ENCODE measurements at regions not wholly inside any gene's neighbourhood (a gene's known extent, or its start where the extent isn't known, plus 50 kb on each side); places are given as distances from the start of the nearest gene placed in this dataset.
A peak's percentile ranks its signal among the peaks of the same experiment; 100 is the strongest.

DNA sequence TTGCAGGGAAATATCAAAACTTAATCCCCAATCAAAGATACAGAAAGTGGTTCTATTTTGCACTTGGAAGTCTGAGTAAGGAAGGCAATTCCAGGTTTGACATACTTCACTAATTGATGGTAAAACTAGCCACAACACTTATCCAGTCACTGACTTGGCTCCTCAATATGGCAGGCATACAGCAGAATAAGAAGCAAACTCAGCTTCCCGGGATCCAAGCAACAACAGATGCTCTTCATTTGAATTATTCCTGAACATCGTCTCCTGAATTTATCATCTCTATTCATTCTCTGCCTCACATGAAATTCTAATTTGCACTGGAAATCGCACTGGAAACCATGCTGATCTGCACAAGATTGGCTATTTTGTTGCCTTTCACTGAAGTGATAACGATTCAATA lies 629.6 kb downstream of the PRELID2 start:
- no peaks in the 10 kb centered on the region for H3K27me3 ChIP-seq (ENCODE audit: low read depth)
- in situ Hi-C loops (cut with MboI; ENCODE audit: low sequenced_read_pairs), result no loop called here
- no peaks in the 10 kb centered on the region for H3K4me1 ChIP-seq
- DNase-seq (ENCODE audit: low spot score in 2 of 2), result no peak
- no peak overlapping the region for H3K4me3 ChIP-seq
- no peaks in the 10 kb centered on the region for H3K36me3 ChIP-seq (replicated peaks)
- no peaks in the 10 kb centered on the region for H3K9me3 ChIP-seq

DNA sequence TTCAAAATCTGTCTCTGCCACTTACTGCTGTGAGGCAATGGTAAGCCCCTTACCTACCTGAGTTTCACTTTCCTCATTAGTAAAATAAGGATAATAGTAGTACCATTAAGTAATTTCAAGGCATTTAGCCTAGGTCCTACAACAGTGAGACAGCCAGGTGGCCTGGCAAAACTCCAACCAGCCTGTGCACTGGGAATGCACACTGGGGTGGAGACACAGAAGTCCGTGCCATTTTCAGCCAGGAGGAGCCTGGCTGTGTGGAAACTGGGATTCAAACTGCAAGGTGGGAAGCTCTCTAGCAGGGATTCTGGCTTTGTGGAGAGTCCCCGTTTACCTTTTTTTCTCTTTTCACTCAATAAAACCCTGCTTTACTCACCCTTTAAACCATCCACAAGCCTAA lies 630.4 kb downstream of the PRELID2 start:
- no peaks in the 10 kb centered on the region for H3K4me1 ChIP-seq
- no peaks in the 10 kb centered on the region for H3K36me3 ChIP-seq (replicated peaks)
- no peaks in the 10 kb centered on the region for H3K27me3 ChIP-seq (ENCODE audit: low read depth)
- no peak for DNase-seq (ENCODE audit: low spot score in 2 of 2)
- no peak overlapping the region for H3K4me3 ChIP-seq
- H3K9me3 ChIP-seq, result no peaks in the 10 kb centered on the region
- in situ Hi-C loops (cut with MboI; ENCODE audit: low sequenced_read_pairs), result no loop called here

GRCh38 chr5:145203193-145203592 lies 631.9 kb downstream of the PRELID2 start:
- Histone ChIP-seq H3K4me3 (no peak overlapping the region), H3K9me3 (no peaks in the 10 kb centered on the region), H3K27me3 (ENCODE audit: low read depth) (no peaks in the 10 kb centered on the region), H3K4me1 (no peaks in the 10 kb centered on the region; the same call in 1 of the 2 replicates), H3K36me3 (replicated peaks) (no peaks in the 10 kb centered on the region)
- no peak for DNase-seq (ENCODE audit: low spot score in 2 of 2)
- in situ Hi-C loops (cut with MboI; ENCODE audit: low sequenced_read_pairs), result no loop called here

DNA sequence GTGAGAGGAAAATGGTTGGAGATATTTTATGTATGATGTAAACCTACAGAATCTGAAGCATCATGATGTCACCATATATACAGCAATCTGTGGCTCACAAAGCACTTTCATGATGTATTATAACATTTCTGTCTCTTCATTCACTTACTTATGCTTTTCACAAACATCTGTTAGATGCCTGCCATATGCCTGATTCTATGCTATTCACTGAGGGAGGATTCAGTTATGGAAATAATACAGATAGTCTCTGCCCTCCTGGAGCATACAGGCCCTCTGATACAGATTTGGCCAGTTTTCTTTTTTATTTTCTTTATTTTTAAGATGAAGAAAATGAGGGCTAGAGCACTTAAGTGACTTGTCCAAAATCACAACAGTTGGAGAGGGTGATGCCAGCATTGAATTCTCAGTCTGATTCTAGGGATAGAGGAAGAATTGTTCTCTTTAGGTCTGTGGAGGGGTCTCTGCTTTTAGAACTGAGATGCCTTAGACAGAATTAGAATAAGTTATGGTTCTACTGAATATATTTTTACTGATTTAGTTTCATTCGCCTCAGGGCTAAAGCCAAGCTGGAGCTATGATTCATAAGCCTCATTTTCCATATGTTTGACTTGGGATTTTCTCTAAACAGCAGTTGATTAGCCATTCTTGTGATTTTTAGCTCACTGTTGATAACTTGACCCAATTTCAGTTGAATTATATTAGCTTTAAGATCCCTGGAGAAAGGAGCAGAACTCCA lies 636.4 kb downstream of the PRELID2 start:
- no peaks in the 10 kb centered on the region for H3K36me3 ChIP-seq (replicated peaks)
- no peaks in the 10 kb centered on the region; the same call in 1 of the 2 replicates for H3K4me1 ChIP-seq
- in situ Hi-C loops (cut with MboI; ENCODE audit: low sequenced_read_pairs), result no loop called here

DNA sequence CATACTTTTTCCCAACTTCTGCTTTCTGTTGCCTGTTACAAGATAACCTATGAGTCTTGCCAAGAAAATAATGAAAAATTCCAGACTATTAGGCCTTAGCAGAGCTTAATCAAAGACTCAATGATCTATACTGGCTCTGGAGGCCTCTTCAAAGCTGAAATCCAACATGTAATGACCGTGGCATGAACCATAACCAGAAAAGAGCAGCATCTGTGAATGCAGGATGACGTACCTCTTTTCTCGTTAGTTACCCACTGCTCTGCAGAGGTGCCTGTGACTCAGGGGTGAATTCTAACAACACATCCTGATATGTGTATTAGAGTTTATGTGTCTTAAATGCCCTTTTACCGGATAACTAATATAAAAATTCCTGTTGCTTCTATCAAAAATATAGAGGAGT lies 645.4 kb downstream of the PRELID2 start:
- Histone ChIP-seq H3K36me3 (replicated peaks) (no peaks in the 10 kb centered on the region), H3K27me3 (ENCODE audit: low read depth) (no peaks in the 10 kb centered on the region), H3K4me1 (no peaks in the 10 kb centered on the region), H3K4me3 (no peak overlapping the region), H3K9me3 (no peaks in the 10 kb centered on the region)
- DNase-seq (ENCODE audit: low spot score in 2 of 2), result no peak
- in situ Hi-C loops (cut with MboI; ENCODE audit: low sequenced_read_pairs), result no loop called here

More for the DNA sequence above, 636.4 kb downstream of the PRELID2 start:
- Histone ChIP-seq H3K9me3 (no peaks in the 10 kb centered on the region), H3K4me3 (no peak overlapping the region), H3K27me3 (ENCODE audit: low read depth) (no peaks in the 10 kb centered on the region)
- DNase-seq (ENCODE audit: low spot score in 2 of 2), result no peak

DNA sequence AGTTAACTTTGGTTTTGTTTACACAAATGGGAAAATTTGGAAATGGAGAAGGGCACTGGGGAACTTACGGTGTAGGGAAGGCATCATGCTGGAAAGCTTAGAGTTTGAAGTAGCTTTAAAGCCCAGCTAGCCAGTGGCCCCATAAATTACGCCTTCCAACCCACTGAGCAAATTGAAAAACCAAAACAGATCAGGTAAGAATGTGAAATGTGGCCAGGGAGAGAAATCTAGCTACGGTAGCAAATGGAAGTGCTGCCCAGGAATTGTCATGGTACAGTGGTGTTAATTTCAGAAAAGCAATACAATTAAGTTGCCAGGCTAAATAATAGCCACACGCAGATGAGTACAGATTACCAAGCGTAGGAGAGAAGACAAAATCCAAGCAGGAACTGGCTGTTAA lies 654.8 kb downstream of the PRELID2 start:
- no peaks in the 10 kb centered on the region for H3K9me3 ChIP-seq
- no peaks in the 10 kb centered on the region for H3K27me3 ChIP-seq (ENCODE audit: low read depth)
- in situ Hi-C loops (cut with MboI; ENCODE audit: low sequenced_read_pairs), result no loop called here
- H3K36me3 ChIP-seq (replicated peaks), result no peaks in the 10 kb centered on the region
- H3K4me3 ChIP-seq, result no peak overlapping the region
- no peak for DNase-seq (ENCODE audit: low spot score in 2 of 2)
- H3K4me1 ChIP-seq, result peaks cover 3% of the 10 kb centered on the region; the same call in 1 of the 2 replicates

DNA sequence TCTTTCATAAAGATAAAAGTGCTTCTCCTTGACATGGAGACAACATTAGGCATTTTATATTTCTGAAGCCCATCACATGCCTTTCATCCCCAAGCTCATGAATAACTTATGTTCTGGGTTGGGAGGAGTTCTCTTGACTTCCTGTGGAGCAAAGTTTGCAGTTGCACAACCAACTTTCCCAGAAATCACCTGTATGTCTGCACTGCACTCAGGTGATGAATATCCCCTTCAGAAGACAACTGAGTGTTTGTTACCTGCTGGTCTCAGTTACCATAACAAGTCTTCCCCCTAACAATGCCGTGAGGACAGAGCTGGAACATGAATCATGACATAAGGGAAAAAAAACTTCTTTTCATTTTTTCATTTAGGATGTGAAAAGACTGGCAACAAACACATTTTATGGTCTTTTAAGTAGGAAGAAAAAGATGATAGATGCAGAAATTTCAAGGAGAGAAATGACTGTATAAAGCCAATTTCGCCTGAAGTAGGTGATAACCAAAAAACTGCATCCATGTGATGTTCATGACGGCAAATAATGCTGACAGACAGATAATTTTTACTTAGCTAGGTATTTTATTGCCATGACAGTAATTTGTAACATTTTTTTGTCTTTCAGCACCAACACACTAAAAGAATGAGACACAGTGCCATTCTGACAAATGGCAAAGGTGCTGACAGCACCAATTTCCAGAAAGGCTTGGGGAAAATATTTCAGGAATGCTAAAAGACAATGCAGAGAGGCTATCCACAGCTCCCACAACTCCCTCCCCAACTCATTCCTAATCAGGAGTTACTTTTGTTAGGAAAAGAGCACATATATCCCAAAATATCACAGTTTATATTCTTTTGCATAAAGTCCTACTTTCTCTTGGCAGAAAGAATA lies 656.3 kb downstream of the PRELID2 start:
- H3K27me3 ChIP-seq (ENCODE audit: low read depth), result no peaks in the 10 kb centered on the region
- peak in 1 of 2 experiments; percentile 18 for DNase-seq (ENCODE audit: low spot score in 2 of 2)
- H3K9me3 ChIP-seq, result no peaks in the 10 kb centered on the region
- peaks cover 3% of the 10 kb centered on the region; the same call in 1 of the 2 replicates for H3K4me1 ChIP-seq
- H3K36me3 ChIP-seq (replicated peaks), result no peaks in the 10 kb centered on the region
- in situ Hi-C loops (cut with MboI; ENCODE audit: low sequenced_read_pairs), result no loop called here
- no peak overlapping the region for H3K4me3 ChIP-seq

GRCh38 chr5:145176041-145176440 lies 659.1 kb downstream of the PRELID2 start:
- no peaks in the 10 kb centered on the region for H3K36me3 ChIP-seq (replicated peaks)
- no peak for DNase-seq (ENCODE audit: low spot score in 2 of 2)
- no peaks in the 10 kb centered on the region for H3K27me3 ChIP-seq (ENCODE audit: low read depth)
- H3K9me3 ChIP-seq, result no peaks in the 10 kb centered on the region
- in situ Hi-C loops (cut with MboI; ENCODE audit: low sequenced_read_pairs), result no loop called here
- H3K4me1 ChIP-seq, result peaks cover 3% of the 10 kb centered on the region; the same call in 1 of the 2 replicates
- H3K4me3 ChIP-seq, result no peak overlapping the region

DNA sequence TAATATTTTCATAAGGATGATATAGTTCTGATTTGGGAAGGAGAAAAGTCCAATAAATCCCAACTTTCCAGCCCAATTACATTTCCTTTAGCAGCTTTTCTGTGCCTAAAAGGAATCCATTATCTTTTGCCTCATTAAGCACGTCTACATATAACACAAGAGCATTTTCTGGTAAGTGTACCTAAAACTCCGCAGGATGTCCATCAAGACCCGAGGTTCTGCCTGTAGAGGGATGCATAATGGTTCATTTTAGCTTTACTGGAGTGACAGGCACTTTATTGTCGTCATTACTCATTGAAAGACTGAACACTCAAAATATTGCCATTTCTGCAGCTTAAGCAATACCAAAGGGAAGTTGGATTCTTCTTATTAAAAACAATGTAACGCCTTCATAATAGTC lies 669.0 kb downstream of the PRELID2 start:
- Histone ChIP-seq H3K27me3 (ENCODE audit: low read depth) (no peaks in the 10 kb centered on the region), H3K36me3 (replicated peaks) (no peaks in the 10 kb centered on the region), H3K9me3 (no peaks in the 10 kb centered on the region), H3K4me3 (no peak overlapping the region), H3K4me1 (no peaks in the 10 kb centered on the region)
- DNase-seq (ENCODE audit: low spot score in 2 of 2), result no peak
- in situ Hi-C loops (cut with MboI; ENCODE audit: low sequenced_read_pairs), result no loop called here

DNA sequence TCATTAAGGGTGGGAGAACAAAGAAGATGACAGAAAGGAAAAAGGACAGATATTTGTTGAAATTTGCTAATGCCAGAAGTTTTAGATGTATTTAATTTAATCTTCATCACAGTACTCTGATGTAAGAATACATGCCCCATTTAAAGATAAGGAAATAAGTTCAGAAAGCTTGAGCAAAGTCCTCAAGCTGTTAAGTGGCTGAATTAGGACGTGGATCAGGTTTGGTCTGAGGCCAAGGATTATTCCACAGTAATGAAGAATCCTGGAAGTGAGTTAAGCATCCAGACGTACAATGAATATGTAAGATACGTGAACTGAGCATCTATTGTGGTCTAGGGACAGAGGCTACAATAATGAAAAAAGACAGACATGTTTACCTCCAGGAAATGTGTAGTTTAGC lies 671.3 kb downstream of the PRELID2 start:
- no peaks in the 10 kb centered on the region for H3K36me3 ChIP-seq (replicated peaks)
- in situ Hi-C loops (cut with MboI; ENCODE audit: low sequenced_read_pairs), result no loop called here
- no peaks in the 10 kb centered on the region for H3K27me3 ChIP-seq (ENCODE audit: low read depth)
- no peak for DNase-seq (ENCODE audit: low spot score in 2 of 2)
- H3K4me1 ChIP-seq, result no peaks in the 10 kb centered on the region
- H3K4me3 ChIP-seq, result no peak overlapping the region
- no peaks in the 10 kb centered on the region for H3K9me3 ChIP-seq

GRCh38 chr5:145162626-145163025 lies 672.5 kb downstream of the PRELID2 start:
- H3K9me3 ChIP-seq, result no peaks in the 10 kb centered on the region
- no peaks in the 10 kb centered on the region for H3K36me3 ChIP-seq (replicated peaks)
- no peaks in the 10 kb centered on the region for H3K4me1 ChIP-seq
- no peaks in the 10 kb centered on the region for H3K27me3 ChIP-seq (ENCODE audit: low read depth)
- no peak overlapping the region for H3K4me3 ChIP-seq
- no peak for DNase-seq (ENCODE audit: low spot score in 2 of 2)
- in situ Hi-C loops (cut with MboI; ENCODE audit: low sequenced_read_pairs), result no loop called here

DNA sequence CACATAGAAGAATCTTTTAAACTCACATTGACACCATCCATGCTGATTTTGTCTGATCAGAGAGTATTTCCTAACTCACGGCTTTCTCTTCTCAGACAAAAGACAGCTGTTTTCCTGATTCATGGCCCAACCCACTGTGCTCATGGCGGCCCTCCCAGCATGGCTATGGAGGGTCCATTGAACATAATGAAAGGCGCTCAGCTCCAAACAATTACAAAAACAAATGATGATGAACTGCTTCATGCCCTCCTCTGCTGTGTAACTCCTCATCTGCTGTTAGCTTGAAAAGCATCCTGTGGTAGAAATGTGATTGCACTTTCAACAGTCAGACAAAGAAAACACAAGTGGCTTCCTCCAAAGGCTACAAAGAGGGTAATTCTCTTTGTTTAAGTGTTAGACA lies 673.8 kb downstream of the PRELID2 start:
- no peak for DNase-seq (ENCODE audit: low spot score in 2 of 2)

GRCh38 chr5:145160679-145161078 lies 674.5 kb downstream of the PRELID2 start:
- no peaks in the 10 kb centered on the region for H3K4me1 ChIP-seq
- H3K4me3 ChIP-seq, result no peak overlapping the region
- no peaks in the 10 kb centered on the region for H3K9me3 ChIP-seq
- H3K36me3 ChIP-seq (replicated peaks), result no peaks in the 10 kb centered on the region
- no peak for DNase-seq (ENCODE audit: low spot score in 2 of 2)
- H3K27me3 ChIP-seq (ENCODE audit: low read depth), result no peaks in the 10 kb centered on the region
- in situ Hi-C loops (cut with MboI; ENCODE audit: low sequenced_read_pairs), result no loop called here

More for the DNA sequence above, 673.8 kb downstream of the PRELID2 start:
- no peaks in the 10 kb centered on the region for H3K4me1 ChIP-seq
- no peaks in the 10 kb centered on the region for H3K27me3 ChIP-seq (ENCODE audit: low read depth)
- H3K4me3 ChIP-seq, result no peak overlapping the region
- no peaks in the 10 kb centered on the region for H3K9me3 ChIP-seq
- no peaks in the 10 kb centered on the region for H3K36me3 ChIP-seq (replicated peaks)
- in situ Hi-C loops (cut with MboI; ENCODE audit: low sequenced_read_pairs), result no loop called here

GRCh38 chr5:145158730-145159129 lies 676.4 kb downstream of the PRELID2 start:
- Histone ChIP-seq H3K4me3 (no peak overlapping the region), H3K9me3 (no peaks in the 10 kb centered on the region), H3K36me3 (replicated peaks) (no peaks in the 10 kb centered on the region), H3K4me1 (no peaks in the 10 kb centered on the region), H3K27me3 (ENCODE audit: low read depth) (no peaks in the 10 kb centered on the region)
- no peak for DNase-seq (ENCODE audit: low spot score in 2 of 2)
- in situ Hi-C loops (cut with MboI; ENCODE audit: low sequenced_read_pairs), result no loop called here
